AG08395 (cell line): ENCODE measurements at regions not wholly inside any gene's neighbourhood (a gene's known extent, or its start where the extent isn't known, plus 50 kb on each side); places are given as distances from the start of the nearest gene placed in this dataset.
"Not testable (repeated sequence)": the region's sequence is repeated elsewhere in the genome, so short reads cannot be mapped to it uniquely, and the experiment has no call there.

ENCODE experiments used
- DNase-seq: peaks from one replicate; pipeline ENCODE4 v3.0.0; 2012; ENCODE audit warnings: mixed read lengths, low spot score

- no peak for DNase-seq
These were observed 530.4 kb upstream of the PTBP2 start for GRCh38 chr1:96191165-96191564.

DNA sequence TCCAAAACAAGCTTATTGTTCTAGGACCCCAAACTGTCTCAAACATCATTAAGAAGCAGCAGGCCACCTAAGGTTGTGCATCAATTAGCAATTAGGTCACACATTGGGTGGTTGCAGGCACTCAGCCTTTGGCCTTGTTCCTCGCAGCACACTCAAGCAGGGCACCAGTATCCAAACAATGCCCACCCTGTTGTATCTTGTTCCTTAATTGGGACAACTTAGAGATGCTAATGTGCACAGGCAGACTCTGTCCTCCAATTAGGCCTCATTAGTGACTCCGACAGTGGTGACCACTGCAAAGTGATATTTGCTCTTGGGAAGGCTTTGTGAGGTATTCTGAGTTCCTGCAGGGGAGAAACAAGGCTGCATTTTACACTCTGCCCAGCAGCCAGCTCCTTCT, 515.1 kb upstream of the PTBP2 start:
- DNase-seq, result no peak

- DNase-seq, result no peak
These were observed 513.6 kb upstream of the PTBP2 start for GRCh38 chr1:96207936-96208335.

DNA sequence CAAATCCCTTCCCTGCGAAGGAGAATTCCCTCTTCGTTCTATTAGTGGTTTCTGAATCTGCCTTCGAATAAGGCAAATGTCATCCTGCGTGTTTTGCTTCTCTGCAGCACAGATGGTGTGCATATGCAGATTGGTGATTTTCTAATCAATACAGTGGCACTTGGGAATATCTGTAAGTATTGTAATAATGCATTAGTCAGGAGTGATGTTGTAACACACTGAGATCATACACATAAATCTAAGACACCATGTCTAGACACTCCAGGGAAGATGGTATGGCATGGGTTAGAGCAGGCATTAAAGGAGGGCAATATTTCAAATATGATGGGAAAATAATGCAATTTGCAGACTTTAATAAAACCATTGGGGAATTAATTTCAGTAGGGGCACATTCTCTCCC, 513.2 kb upstream of the PTBP2 start:
- DNase-seq, result no peak

DNA sequence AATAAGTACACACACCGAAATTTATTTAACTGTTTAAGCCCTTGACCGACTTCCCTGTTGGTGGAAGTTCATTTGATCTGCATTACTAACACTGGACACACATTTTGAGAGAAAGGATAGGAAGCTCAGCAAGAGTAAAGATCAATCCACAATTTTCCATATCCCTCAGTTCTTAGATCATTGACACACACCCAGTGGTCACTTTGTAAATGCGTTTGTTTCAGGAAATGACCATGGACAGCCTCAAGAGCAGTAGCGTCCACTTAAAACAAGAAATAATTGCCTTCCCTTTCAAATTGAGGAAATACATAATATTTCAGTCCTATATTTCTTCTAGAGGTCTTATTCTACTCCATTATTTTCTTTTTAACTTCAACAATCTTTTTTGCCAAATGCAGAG, 511.5 kb upstream of the PTBP2 start:
- no peak for DNase-seq

- no peak for DNase-seq
These were observed 510.4 kb upstream of the PTBP2 start for GRCh38 chr1:96211202-96211601.

GRCh38 chr1:96214982-96215381, 506.6 kb upstream of the PTBP2 start:
- DNase-seq, result no peak

DNA sequence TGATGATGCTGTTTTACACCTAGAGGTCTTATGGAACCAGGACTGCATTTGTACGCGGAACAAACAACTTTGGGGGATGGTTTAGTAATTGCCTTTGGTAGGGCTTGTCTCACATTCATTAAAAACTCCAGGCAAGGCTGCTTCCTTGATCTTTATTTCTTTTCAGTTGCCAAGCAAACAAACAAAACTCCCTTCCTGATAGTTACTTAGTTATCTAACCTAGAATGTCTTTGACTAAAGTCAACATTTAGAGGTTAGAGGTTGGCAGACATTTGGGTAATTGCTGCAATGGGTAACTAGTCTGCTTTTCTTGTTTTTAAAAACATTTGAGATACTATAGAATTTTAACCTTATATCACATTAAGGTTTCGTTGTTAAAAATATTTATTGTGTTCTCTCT, 500.9 kb upstream of the PTBP2 start:
- DNase-seq, result no peak

DNA sequence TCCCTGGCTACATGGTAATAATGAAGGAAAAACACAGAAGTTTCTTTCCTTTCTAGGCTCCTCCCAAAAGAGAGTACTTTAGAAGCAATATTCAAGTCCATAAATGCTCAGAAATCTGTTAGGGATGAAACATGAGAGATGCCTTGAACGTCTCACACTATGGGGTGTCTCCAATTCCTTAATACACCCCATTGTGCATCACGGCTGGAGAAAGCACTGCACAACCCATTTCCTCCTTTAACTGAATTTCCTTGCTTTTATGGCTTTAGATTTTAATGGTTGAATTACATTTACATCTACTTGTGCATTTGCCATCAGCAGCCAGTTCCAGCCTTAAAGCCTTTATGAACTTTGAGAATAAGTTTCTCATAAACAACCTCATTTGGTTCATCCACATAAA, 498.9 kb upstream of the PTBP2 start:
- no peak for DNase-seq

DNA sequence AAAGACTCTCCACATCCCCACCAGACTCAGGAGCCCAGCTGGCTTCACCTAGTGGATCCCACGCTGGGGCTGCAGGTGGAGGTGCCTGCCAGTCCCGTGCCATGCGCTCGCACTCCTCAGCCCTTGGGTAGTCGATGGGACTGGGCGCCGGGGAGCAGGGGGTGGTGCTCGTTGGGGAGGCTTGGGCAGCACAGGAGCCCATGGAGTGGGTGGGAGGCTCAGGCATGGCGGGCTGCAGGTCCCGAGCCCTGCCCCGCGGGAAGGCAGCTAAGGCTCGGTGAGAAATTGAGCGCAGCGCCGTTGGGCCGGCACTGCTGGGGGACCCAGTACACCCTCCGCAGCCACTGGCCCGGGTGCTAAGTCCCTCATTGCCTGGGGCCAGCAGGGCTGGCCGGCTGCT, 497.4 kb upstream of the PTBP2 start:
- not testable (repeated sequence) for DNase-seq

DNA sequence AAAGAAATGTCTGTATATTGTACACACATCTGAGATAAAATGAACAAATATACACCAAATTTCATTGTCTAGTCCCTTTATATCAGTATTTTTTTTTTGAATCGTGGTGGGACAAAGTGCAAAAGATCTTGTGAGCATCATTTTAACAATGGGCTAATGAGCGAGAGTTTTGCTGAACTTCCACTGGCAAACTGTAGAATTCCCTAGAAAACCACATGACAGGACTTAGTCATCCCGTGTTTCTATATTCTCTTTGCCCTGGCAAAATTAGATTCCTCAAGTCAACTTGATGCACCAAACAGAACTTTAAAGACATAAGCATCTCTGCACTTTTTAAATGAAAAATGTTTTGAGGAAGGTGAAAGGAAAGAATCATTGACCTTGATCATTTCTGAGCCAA, 488.2 kb upstream of the PTBP2 start:
- DNase-seq, result no peak

- DNase-seq, result peak; percentile 6
These were observed 487.3 kb upstream of the PTBP2 start for GRCh38 chr1:96234299-96234698.

DNA sequence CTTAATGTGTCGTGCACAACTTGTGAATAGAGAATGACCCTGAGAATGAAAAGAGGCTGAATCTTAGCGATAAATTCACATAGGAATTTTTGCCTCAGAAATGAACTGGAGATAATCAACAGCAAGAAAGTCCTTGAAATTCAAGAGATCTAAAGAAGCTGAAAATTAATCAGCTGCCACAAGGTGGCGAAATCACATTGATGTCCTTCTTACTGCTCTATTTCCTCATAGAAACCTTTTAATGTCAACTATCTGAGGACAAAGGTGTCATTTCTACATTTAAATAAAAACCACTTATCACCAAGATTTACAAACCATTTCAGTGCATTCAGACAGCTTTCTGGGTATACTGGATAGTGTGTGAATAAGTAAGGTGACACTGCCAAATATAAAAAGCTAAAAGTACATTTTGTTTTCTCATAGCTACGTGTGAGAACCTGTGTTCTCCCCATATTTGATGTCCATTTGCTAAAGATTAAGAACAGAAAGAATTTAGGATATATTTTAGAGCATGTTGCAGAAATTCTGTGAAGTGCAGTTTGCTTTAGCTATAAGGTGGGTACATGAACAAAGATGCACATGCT, 485.3 kb upstream of the PTBP2 start:
- DNase-seq, result peak; percentile 33

DNA sequence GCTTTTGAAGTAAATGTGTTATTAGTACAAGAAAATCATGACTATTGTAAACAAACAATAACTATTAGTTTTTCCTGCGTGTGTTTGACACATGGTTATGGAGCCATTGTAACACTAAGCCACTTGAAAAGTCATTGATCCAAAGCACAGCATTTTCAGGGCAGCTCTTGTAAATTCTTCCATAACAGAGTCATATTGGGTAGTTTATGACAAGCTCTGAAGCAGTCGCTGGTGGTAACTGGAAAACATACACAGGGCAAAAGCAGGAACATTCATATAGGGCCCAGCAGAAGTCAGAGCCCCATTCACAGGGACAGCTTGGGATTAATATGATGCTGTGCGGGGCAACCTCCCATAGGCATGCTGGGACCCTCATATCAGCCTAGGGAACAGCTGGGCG, 483.2 kb upstream of the PTBP2 start:
- peak; percentile 29 for DNase-seq

GRCh38 chr1:96240438-96240837, 481.1 kb upstream of the PTBP2 start:
- DNase-seq, result no peak

- peak; percentile 37 for DNase-seq
These were observed 468.1 kb upstream of the PTBP2 start for GRCh38 chr1:96253246-96254035.

- DNase-seq, result no peak
These were observed 465.3 kb upstream of the PTBP2 start for GRCh38 chr1:96256130-96256790.

DNA sequence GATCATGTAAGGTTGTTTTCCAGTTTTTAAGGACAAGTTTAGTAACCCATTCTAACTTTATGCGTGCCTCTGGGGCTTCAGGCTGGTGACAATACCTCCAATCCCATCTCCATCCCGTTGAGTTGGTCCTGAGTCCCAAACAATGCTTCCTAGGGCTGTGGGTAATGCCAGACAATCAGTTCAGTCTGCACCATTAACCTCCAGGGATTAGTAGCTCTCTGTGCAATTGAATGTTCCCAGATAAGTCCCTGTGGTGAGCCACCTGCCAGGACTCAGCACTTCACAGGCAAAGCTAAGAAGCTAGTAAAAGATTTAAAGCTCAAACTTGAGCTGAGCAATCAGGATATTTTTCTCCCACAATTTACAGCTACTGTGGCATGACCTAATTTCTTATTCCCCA, 462.2 kb upstream of the PTBP2 start:
- DNase-seq, result no peak

DNA sequence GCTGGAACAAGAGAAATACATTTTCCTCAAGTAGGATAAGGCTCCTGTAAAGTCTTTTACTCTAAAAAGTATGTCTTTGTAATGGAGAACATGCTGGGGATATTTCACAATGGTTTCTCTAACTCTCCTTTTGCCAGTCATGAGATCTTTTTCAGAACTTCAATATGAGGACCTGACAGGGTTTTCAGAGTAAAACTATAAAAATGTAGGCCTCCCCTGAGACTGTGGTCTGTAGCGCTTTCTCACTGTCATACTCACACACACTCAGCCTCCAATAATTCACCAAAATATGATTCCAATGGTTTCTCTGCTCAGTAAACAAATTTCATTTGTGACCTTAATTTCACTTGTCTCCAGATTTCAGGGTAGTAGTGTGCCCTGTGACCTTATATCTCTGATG, 440.1 kb upstream of the PTBP2 start:
- DNase-seq, result no peak

GRCh38 chr1:96290033-96290432, 431.6 kb upstream of the PTBP2 start:
- no peak for DNase-seq

GRCh38 chr1:96290801-96291200, 430.8 kb upstream of the PTBP2 start:
- DNase-seq, result no peak

- no peak for DNase-seq
These were observed 430.1 kb upstream of the PTBP2 start for GRCh38 chr1:96291468-96291867.

DNA sequence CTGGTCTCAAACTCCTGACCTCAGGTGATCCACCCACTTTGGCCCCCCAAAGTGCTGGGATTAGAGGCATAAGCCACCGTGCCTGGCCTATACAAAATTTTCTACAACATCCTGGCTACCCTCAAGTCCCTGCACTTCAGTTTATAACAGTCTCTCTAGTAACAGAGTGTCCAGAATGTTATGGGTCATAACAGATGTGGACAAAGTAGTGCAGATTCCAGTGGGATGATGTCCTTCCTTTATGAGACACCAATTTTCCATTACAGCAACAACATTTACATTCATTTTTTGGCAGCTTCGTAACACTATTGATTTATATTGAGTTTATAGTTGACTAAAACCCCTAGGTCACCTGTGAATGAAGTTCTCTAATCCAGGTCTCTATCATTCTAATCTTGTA, 429.4 kb upstream of the PTBP2 start:
- peak; percentile 6 for DNase-seq

GRCh38 chr1:96296991-96297390, 424.6 kb upstream of the PTBP2 start:
- DNase-seq, result no peak
